IMR-90 (cell line): ENCODE measurements at regions not wholly inside any gene's neighbourhood (a gene's known extent, or its start where the extent isn't known, plus 50 kb on each side); places are given as distances from the start of the nearest gene placed in this dataset.

Experiments
- ATAC-seq: fragments of 200-7000 bp; cut with Tn5 transposase; 2 replicates; pipeline ENCODE4 v1.9.1; 2020; ENCODE audit warnings: low read depth, mild to moderate bottlenecking, moderate library complexity
- BruUV-seq: library from RNA; stranded (reverse); fragments of 400-500 nt; replicated peaks from 2 replicates; lab custom pipeline; 2021; lab: Mats Ljungman, UMichigan
- CTCF ChIA-PET: fragments of 300-600 bp; formaldehyde crosslinking; extraction: SDS; loops from one replicate; lab custom pipeline; 2021; ENCODE audit warnings: antibody characterized with exemption; lab: Yijun Ruan, JAX
- POLR2A ChIA-PET: fragments of 300-600 bp; sonication (Branson Sonifier 250); formaldehyde crosslinking; loops from one replicate; lab custom pipeline; 2022; ENCODE audit warnings: antibody characterized with exemption; ENCODE audit not compliant: unreplicated experiment; lab: Charles Lee
- DNase-seq: peaks from one replicate; pipeline ENCODE4 v3.0.0; 2013
- H2AFZ ChIP-seq: replicated peaks from 2 replicates; pipeline ENCODE3; 2013; ENCODE audit warnings: low read length, mild to moderate bottlenecking; ENCODE audit not compliant: poor library complexity
- H2AK5ac ChIP-seq: 2 replicates; pipeline ENCODE4 v1.6.1; 2013; ENCODE audit warnings: low read depth, low read length, inconsistent platforms
- H2AK9ac ChIP-seq: replicated peaks from 2 replicates; pipeline ENCODE3; 2013; ENCODE audit warnings: mild to moderate bottlenecking, low read depth, low read length, moderate library complexity; ENCODE audit not compliant: poor library complexity
- H2BK120ac ChIP-seq: 2 replicates; pipeline ENCODE4 v1.6.1; 2013; ENCODE audit warnings: low read depth, low read length, inconsistent platforms
- H2BK15ac ChIP-seq: 3 replicates; pipeline ENCODE4 v1.6.1; 2013; ENCODE audit warnings: low read depth, low read length, inconsistent platforms
- H2BK20ac ChIP-seq: 2 replicates; pipeline ENCODE4 v1.6.1; 2013; ENCODE audit warnings: low read depth, mild to moderate bottlenecking, inconsistent platforms, low read length, moderate library complexity
- H2BK5ac ChIP-seq: 2 replicates; pipeline ENCODE4 v1.6.1; 2013; ENCODE audit warnings: mild to moderate bottlenecking, low read depth, low read length, inconsistent platforms; ENCODE audit not compliant: poor library complexity, severe bottlenecking
- H3K14ac ChIP-seq: replicated peaks from 2 replicates; pipeline ENCODE4 v1.6.1; 2013; ENCODE audit warnings: low read depth, low read length, inconsistent platforms
- H3K18ac ChIP-seq: 2 replicates; pipeline ENCODE4 v1.6.1; 2013; ENCODE audit warnings: low read depth, low read length, control low read depth
- H3K23ac ChIP-seq: 2 replicates; pipeline ENCODE4 v1.6.1; 2013; ENCODE audit warnings: low read depth, low read length, inconsistent platforms
- H3K27ac ChIP-seq: 2 replicates; pipeline ENCODE4 v1.5.1; 2013; ENCODE audit warnings: mild to moderate bottlenecking, control low read depth, low read length; ENCODE audit not compliant: insufficient read depth
- H3K27me3 ChIP-seq: 2 replicates; pipeline ENCODE4 v1.6.1; 2013; ENCODE audit warnings: low read length; ENCODE audit not compliant: control insufficient read depth, insufficient read depth
- H3K36me3 ChIP-seq: 2 replicates; pipeline ENCODE4 v1.6.1; 2013; ENCODE audit warnings: low read length, mixed read lengths; ENCODE audit not compliant: control insufficient read depth, insufficient read depth
- H3K4ac ChIP-seq: 2 replicates; pipeline ENCODE4 v1.6.1; 2013; ENCODE audit warnings: low read depth, low read length, inconsistent platforms
- H3K4me1 ChIP-seq: 2 replicates; pipeline ENCODE4 v1.6.1; 2013; ENCODE audit warnings: low read length, mixed read lengths; ENCODE audit not compliant: control insufficient read depth, insufficient read depth
- H3K4me2 ChIP-seq: 2 replicates; pipeline ENCODE4 v1.6.1; 2013; ENCODE audit warnings: low read depth, mild to moderate bottlenecking, control low read depth, low read length, moderate library complexity
- H3K4me3 ChIP-seq: 2 replicates; pipeline ENCODE4 v1.5.1; 2013; ENCODE audit warnings: low read depth, mild to moderate bottlenecking, control low read depth, low read length, moderate library complexity; ENCODE audit not compliant: insufficient read depth
- H3K56ac ChIP-seq: 2 replicates; pipeline ENCODE4 v1.6.1; 2013; ENCODE audit warnings: low read length, inconsistent platforms; ENCODE audit not compliant: insufficient read depth; ENCODE audit errors: extremely low read depth
- H3K79me1 ChIP-seq, 2 experiments: 2 replicates each; pipeline ENCODE4 v1.6.1; 2013; ENCODE audit warnings: low read length in 2 of 2, inconsistent platforms in 1 of 2, low read depth in 1 of 2
- H3K9ac ChIP-seq: 2 replicates; pipeline ENCODE4 v1.6.1; 2013; ENCODE audit warnings: low read depth, low read length, control low read depth
- H3K9me1 ChIP-seq: 2 replicates; pipeline ENCODE4 v1.6.1; 2013; ENCODE audit warnings: low read length, inconsistent platforms; ENCODE audit not compliant: insufficient read depth
- H3K9me3 ChIP-seq: 2 replicates; pipeline ENCODE4 v1.6.1; 2013; ENCODE audit warnings: low read length; ENCODE audit not compliant: control insufficient read depth, insufficient read depth
- H4K20me1 ChIP-seq: 2 replicates; pipeline ENCODE4 v1.6.1; 2013; ENCODE audit warnings: low read length, inconsistent platforms; ENCODE audit not compliant: insufficient read depth
- H4K5ac ChIP-seq: 2 replicates; pipeline ENCODE4 v1.6.1; 2013; ENCODE audit warnings: mild to moderate bottlenecking, low read depth, low read length, control low read depth
- H4K8ac ChIP-seq, 2 experiments: 2 replicates each; pipeline ENCODE4 v1.6.1; 2013; ENCODE audit warnings: low read depth in 2 of 2, low read length in 2 of 2, control low read depth in 1 of 2, inconsistent platforms in 1 of 2
- H4K91ac ChIP-seq: 2 replicates; pipeline ENCODE4 v1.6.1; 2013; ENCODE audit warnings: low read depth, low read length, inconsistent platforms; ENCODE audit not compliant: insufficient read depth
- BHLHE40 ChIP-seq: fragments of 150-350 bp; IDR thresholded peaks from 2 replicates; pipeline ENCODE4 v1.6.1; 2016; ENCODE audit warnings: mild to moderate bottlenecking, low read depth, low read length
- CEBPB ChIP-seq: IDR thresholded peaks from 2 replicates; pipeline ENCODE4 v1.6.1; 2012; ENCODE audit warnings: low read depth, low read length, improper control_type of control experiment
- CHD1 ChIP-seq: IDR thresholded peaks from 2 replicates; pipeline ENCODE4 v1.6.1; 2012; ENCODE audit warnings: low read depth, low read length, improper control_type of control experiment
- CTCF ChIP-seq: conservative IDR thresholded peaks from 2 replicates; pipeline ENCODE4 v1.5.1; 2012; ENCODE audit warnings: mild to moderate bottlenecking, low read depth, low read length, improper control_type of control experiment
- ELK1 ChIP-seq: fragments of 150-350 bp; IDR thresholded peaks from 2 replicates; pipeline ENCODE4 v1.6.1; 2016; ENCODE audit warnings: low read depth, mild to moderate bottlenecking, low read length, moderate library complexity, borderline replicate concordance
- FOS ChIP-seq: fragments of 150-350 bp; IDR thresholded peaks from 2 replicates; pipeline ENCODE4 v1.6.1; 2016; ENCODE audit warnings: low read depth, low read length
- MAFK ChIP-seq: IDR thresholded peaks from 2 replicates; pipeline ENCODE4 v1.6.1; 2012; ENCODE audit warnings: low read depth, low read length, improper control_type of control experiment
- MAZ ChIP-seq: IDR thresholded peaks from 2 replicates; pipeline ENCODE4 v1.6.1; 2012; ENCODE audit warnings: low read depth, mild to moderate bottlenecking, low read length, improper control_type of control experiment, moderate library complexity, borderline replicate concordance
- MXI1 ChIP-seq: IDR thresholded peaks from 2 replicates; pipeline ENCODE4 v1.6.1; 2012; ENCODE audit warnings: low read depth, mild to moderate bottlenecking, low read length, moderate library complexity, borderline replicate concordance
- NFE2L2 ChIP-seq: fragments of 150-350 bp; IDR thresholded peaks from 2 replicates; pipeline ENCODE4 v1.6.1; 2016; ENCODE audit warnings: low read depth, mild to moderate bottlenecking, low read length
- POLR2A ChIP-seq: IDR thresholded peaks from 2 replicates; pipeline ENCODE4 v1.6.1; 2012; ENCODE audit warnings: mild to moderate bottlenecking, low read depth, low read length
- RAD21 ChIP-seq: IDR thresholded peaks from 2 replicates; pipeline ENCODE4 v1.6.1; 2012; ENCODE audit warnings: low read length, improper control_type of control experiment
- RCOR1 ChIP-seq: IDR thresholded peaks from 2 replicates; pipeline ENCODE4 v1.6.1; 2012; ENCODE audit warnings: mild to moderate bottlenecking, low read length, improper control_type of control experiment; ENCODE audit not compliant: insufficient replicate concordance
- RFX5 ChIP-seq: IDR thresholded peaks from 2 replicates; pipeline ENCODE4 v1.8.0; 2012; ENCODE audit warnings: low read depth, mild to moderate bottlenecking, low read length, moderate library complexity
- SMC3 ChIP-seq: fragments of 150-350 bp; IDR thresholded peaks from 2 replicates; pipeline ENCODE4 v1.6.1; 2016; ENCODE audit warnings: low read depth, mild to moderate bottlenecking, antibody characterized with exemption, low read length, moderate library complexity
- USF2 ChIP-seq: fragments of 150-350 bp; IDR thresholded peaks from 2 replicates; pipeline ENCODE4 v1.6.1; 2017; ENCODE audit warnings: mild to moderate bottlenecking, antibody characterized with exemption, low read length, low read depth
- WGBS, 2 experiments: methylation state at CpG; one replicate each; pipeline versions ENCODE4 v1.1.5 to v1.1.7; 2013; ENCODE audit warnings: missing lambda C conversion rate in 2 of 2; ENCODE audit not compliant: insufficient read length in 1 of 2; ENCODE audit errors: extremely low coverage in 2 of 2; 5-methylcytosine and 5-hydroxymethylcytosine counted together
- dilution Hi-C: fragments of 300-500 bp; cut with HindIII; formaldehyde crosslinking; loops from one replicate; pipeline ENCODE4 v1.14.3; 2018; ENCODE audit warnings: low sequenced_read_pairs; ENCODE audit not compliant: unreplicated experiment
- in situ Hi-C: fragments of 300-500 bp; cut with MboI; formaldehyde crosslinking; loops from 3 replicates; pipeline ENCODE4 v1.14.3; 2019; ENCODE audit warnings: low sequenced_read_pairs, inconsistent platforms, mixed read lengths
- intact Hi-C: fragments of 100-400 bp; cut with micrococcal nuclease; formaldehyde crosslinking; loops from 2 replicates; pipeline ENCODE4 v1.10.0; 2022

DNA sequence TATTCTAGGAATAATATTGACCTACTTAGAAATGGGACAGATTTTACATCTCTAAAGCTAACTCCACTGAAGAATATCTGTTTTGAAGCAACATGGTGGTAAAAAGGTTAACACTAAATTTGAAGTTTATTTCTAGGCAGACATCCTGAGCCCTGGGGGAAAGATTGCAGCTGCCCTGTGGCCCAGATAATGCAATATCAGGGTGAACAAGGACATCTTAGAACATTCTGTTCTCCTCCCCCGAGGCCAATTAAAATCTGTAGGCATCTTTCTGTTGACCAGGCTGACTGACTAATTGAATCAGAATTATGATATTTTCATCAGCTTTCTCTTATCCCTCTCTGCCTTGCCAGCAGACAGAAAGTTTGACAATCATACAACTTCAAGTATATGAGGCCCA is 149.8 kb upstream of the DUSP10 start:
- Histone ChIP-seq H3K56ac (no peak overlapping the region), H3K14ac (no peak overlapping the region), H3K27ac (no peak overlapping the region), H3K18ac (no peak overlapping the region; the same call in 1 of the 2 replicates), H3K9me3 (no peaks in the 10 kb centered on the region), H4K8ac (0 out of 4 replicates have a peak overlapping the region, but pooled peaks of 1 of the 2 experiments have one; percentile 20), H3K79me1 (no peaks in the 10 kb centered on the region), H2AK5ac (peak overlapping the region; percentile 42; the same call in 1 of the 2 replicates), H3K4me3 (no peak overlapping the region), H2BK15ac (peak overlapping the region; percentile 75; the same call in 1 of the 3 replicates), H2BK5ac (peak overlapping the region; percentile 2), H2AFZ (no peak overlapping the region), H3K4me2 (no peak overlapping the region; the same call in 1 of the 2 replicates), H3K4me1 (peaks cover 3% of the 10 kb centered on the region), H3K9ac (no peak overlapping the region), H2BK20ac (no peak overlapping the region; the same call in 1 of the 2 replicates), H3K23ac (no peak overlapping the region), H3K36me3 (no peaks in the 10 kb centered on the region), H4K91ac (no peak overlapping the region), H4K5ac (no peak overlapping the region), H3K4ac (no peak overlapping the region; the same call in 1 of the 2 replicates), H2AK9ac (no peak overlapping the region), H3K9me1 (peaks cover 7% of the 10 kb centered on the region), H3K27me3 (no peaks in the 10 kb centered on the region), H4K20me1 (no peaks in the 10 kb centered on the region), H2BK120ac (peak overlapping the region; percentile 44; the same call in 1 of the 2 replicates)
- in situ Hi-C loops (no loop called here), intact Hi-C loops (no loop called here), dilution Hi-C loops (no loop called here)
- ChIA-PET CTCF (interaction anchor here (0.8 to 1.5 kb wide), 3 partner anchors 10 to 564 kb away, joined by 3 to 4 read pairs (median 3); partner anchors contain the start of gene DUSP10), POLR2A (no interaction called here)
- TF ChIP-seq USF2, result no peak
- no peak for TF ChIP-seq MAFK
- TF ChIP-seq NFE2L2, result no peak
- TF ChIP-seq RFX5, result no peak
- TF ChIP-seq RCOR1, result no peak
- no peak for TF ChIP-seq BHLHE40
- TF ChIP-seq ELK1, result no peak
- TF ChIP-seq MXI1, result no peak
- TF ChIP-seq CTCF, result no peak
- TF ChIP-seq CEBPB, result no peak
- no peak for TF ChIP-seq POLR2A
- no peak for TF ChIP-seq CHD1
- TF ChIP-seq FOS, result no peak
- no peak for TF ChIP-seq MAZ
- no peak for TF ChIP-seq SMC3
- TF ChIP-seq RAD21, result no peak
- DNase-seq, result no peak
- ATAC-seq, result no peak
- WGBS, 2 experiments, result no CpG with 5 or more reads among the region's 1 CpG
- BruUV-seq, result no TSS peak
